Panc1 (cell line): ENCODE measurements at regions not wholly inside any gene's neighbourhood (a gene's known extent, or its start where the extent isn't known, plus 50 kb on each side); places are given as distances from the start of the nearest gene placed in this dataset.

ENCODE experiments used
- ATAC-seq: fragments of 200-7000 bp; cut with Tn5 transposase; 2 replicates; pipeline ENCODE4 v1.9.1; 2020; ENCODE audit warnings: mild to moderate bottlenecking, moderate library complexity
- BruUV-seq: library from RNA; stranded (reverse); fragments of 400-500 nt; replicated peaks from 2 replicates; lab custom pipeline; 2021; lab: Mats Ljungman, UMichigan
- CTCF ChIA-PET: fragments of 300-600 bp; sonication (Branson Sonifier 250); formaldehyde crosslinking; loops from one replicate; lab custom pipeline; 2022; ENCODE audit warnings: antibody characterized with exemption; lab: Charles Lee
- POLR2A ChIA-PET: fragments of 300-600 bp; sonication (Branson Sonifier 250); formaldehyde crosslinking; loops from one replicate; lab custom pipeline; 2022; ENCODE audit warnings: antibody characterized with exemption; lab: Charles Lee
- DNase-seq: peaks from one replicate; pipeline ENCODE4 v3.0.0-alpha.2; 2010; ENCODE audit warnings: low read depth, low spot score
- H3K27ac ChIP-seq: 2 replicates; pipeline ENCODE4 v1.5.1; 2011; ENCODE audit warnings: mild to moderate bottlenecking, low read length, inconsistent platforms
- H3K27me3 ChIP-seq: fragments of 200-500 bp; sonication (Bioruptor generic); 2 replicates; pipeline ENCODE4 v1.6.0; 2014; ENCODE audit warnings: low read length, inconsistent platforms; ENCODE audit not compliant: control insufficient read depth, insufficient read depth
- H3K36me3 ChIP-seq: fragments of 200-500 bp; sonication (Bioruptor generic); 2 replicates; pipeline ENCODE4 v1.5.1; 2014; ENCODE audit warnings: inconsistent platforms, mild to moderate bottlenecking, low read length, moderate library complexity; ENCODE audit not compliant: control insufficient read depth, insufficient read depth
- H3K4me1 ChIP-seq: 2 replicates; pipeline ENCODE4 v1.5.1; 2011; ENCODE audit warnings: inconsistent platforms, mild to moderate bottlenecking, low read length, moderate library complexity; ENCODE audit not compliant: control insufficient read depth, insufficient read depth
- H3K4me3 ChIP-seq, 2 experiments: 2 replicates each; pipeline ENCODE4 v1.5.1; 2011 to 2012; ENCODE audit warnings: low read depth in 2 of 2, low read length in 2 of 2, mild to moderate bottlenecking in 2 of 2, inconsistent platforms in 1 of 2, moderate library complexity in 1 of 2
- H3K9me3 ChIP-seq: fragments of 200-500 bp; sonication (Bioruptor generic); 2 replicates; pipeline ENCODE4 v1.5.1; 2014; ENCODE audit warnings: low read depth, mild to moderate bottlenecking, inconsistent platforms, low read length, moderate library complexity; ENCODE audit not compliant: control insufficient read depth, insufficient read depth
- POLR2AphosphoS5 ChIP-seq: IDR thresholded peaks from 2 replicates; pipeline ENCODE4 v1.6.1; 2012; ENCODE audit warnings: mild to moderate bottlenecking, low read depth, low read length, moderate library complexity
- SIN3A ChIP-seq: IDR thresholded peaks from 2 replicates; pipeline ENCODE4 v1.6.1; 2012; ENCODE audit warnings: low read depth, mild to moderate bottlenecking, low read length, moderate library complexity, borderline replicate concordance; ENCODE audit not compliant: insufficient read depth
- TCF7L2 ChIP-seq: IDR thresholded peaks from 2 replicates; pipeline ENCODE4 v1.6.1; 2011; ENCODE audit warnings: mild to moderate bottlenecking, low read depth, low read length, inconsistent platforms
- in situ Hi-C: cut with HindIII; loops from 2 replicates; pipeline ENCODE4 v1.10.0; 2016; ENCODE audit warnings: low sequenced_read_pairs, low pct_unique_long_range_greater_than_20kb
- intact Hi-C: fragments of 100-400 bp; cut with micrococcal nuclease; formaldehyde crosslinking; loops from one replicate; pipeline ENCODE4 v1.10.0; 2022; ENCODE audit not compliant: unreplicated experiment
- TF ChIP-seq, protein P1 (sequence below), 2 experiments: IDR thresholded peaks; 2 replicates each; pipeline ENCODE4 v1.6.1; 2011 to 2012; ENCODE audit warnings: low read depth in 2 of 2, control low read depth in 1 of 2, low read length in 1 of 2, mild to moderate bottlenecking in 1 of 2, moderate library complexity in 1 of 2; ENCODE audit not compliant: insufficient read depth in 1 of 2
- TF ChIP-seq, protein P2 (sequence below): fragments of 450-650 bp; IDR thresholded peaks from 2 replicates; pipeline ENCODE4 v1.5.1; 2017; ENCODE audit warnings: mild to moderate bottlenecking

DNA sequence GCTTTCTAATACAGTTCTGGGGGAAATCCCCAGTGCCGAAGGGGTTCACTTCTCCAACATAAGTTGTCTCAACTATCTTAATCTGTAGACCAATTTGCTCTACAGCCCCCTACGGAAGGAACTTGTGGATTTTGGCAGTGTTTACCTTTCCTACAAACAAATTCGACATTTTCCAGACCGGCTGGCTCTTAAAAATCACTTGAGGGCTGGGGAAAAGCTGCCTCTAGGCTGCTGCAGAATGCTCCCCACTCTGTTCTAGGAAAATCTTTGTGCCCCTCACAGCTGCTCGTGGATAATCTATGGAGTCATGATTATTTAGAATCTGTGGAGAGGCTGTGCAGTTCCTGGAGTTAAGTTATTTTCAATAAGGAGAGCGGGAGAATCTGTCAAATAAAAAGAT is 474.6 kb upstream of the FZD8 start:
- no peak overlapping the region for H3K4me3 ChIP-seq
- ATAC-seq (no peak), DNase-seq (no peak)
- H3K9me3 ChIP-seq: no peaks in the 10 kb centered on the region
- in situ Hi-C loops (no loop called here), intact Hi-C loops (no loop called here)
- H3K4me1 ChIP-seq: no peaks in the 10 kb centered on the region
- H3K27ac ChIP-seq: no peak overlapping the region
- no peaks in the 10 kb centered on the region for H3K36me3 ChIP-seq
- TF ChIP-seq SIN3A (no peak), TCF7L2 (no peak), POLR2AphosphoS5 (no peak)
- TF ChIP-seq, protein P1, sequence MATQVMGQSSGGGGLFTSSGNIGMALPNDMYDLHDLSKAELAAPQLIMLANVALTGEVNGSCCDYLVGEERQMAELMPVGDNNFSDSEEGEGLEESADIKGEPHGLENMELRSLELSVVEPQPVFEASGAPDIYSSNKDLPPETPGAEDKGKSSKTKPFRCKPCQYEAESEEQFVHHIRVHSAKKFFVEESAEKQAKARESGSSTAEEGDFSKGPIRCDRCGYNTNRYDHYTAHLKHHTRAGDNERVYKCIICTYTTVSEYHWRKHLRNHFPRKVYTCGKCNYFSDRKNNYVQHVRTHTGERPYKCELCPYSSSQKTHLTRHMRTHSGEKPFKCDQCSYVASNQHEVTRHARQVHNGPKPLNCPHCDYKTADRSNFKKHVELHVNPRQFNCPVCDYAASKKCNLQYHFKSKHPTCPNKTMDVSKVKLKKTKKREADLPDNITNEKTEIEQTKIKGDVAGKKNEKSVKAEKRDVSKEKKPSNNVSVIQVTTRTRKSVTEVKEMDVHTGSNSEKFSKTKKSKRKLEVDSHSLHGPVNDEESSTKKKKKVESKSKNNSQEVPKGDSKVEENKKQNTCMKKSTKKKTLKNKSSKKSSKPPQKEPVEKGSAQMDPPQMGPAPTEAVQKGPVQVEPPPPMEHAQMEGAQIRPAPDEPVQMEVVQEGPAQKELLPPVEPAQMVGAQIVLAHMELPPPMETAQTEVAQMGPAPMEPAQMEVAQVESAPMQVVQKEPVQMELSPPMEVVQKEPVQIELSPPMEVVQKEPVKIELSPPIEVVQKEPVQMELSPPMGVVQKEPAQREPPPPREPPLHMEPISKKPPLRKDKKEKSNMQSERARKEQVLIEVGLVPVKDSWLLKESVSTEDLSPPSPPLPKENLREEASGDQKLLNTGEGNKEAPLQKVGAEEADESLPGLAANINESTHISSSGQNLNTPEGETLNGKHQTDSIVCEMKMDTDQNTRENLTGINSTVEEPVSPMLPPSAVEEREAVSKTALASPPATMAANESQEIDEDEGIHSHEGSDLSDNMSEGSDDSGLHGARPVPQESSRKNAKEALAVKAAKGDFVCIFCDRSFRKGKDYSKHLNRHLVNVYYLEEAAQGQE (IDR thresholded peaks at IDR 0.05; ENCODE audit: insufficient read depth in 1 of 2, low read depth in 2 of 2, low read length in 1 of 2): no peak
- TF ChIP-seq, protein P2, sequence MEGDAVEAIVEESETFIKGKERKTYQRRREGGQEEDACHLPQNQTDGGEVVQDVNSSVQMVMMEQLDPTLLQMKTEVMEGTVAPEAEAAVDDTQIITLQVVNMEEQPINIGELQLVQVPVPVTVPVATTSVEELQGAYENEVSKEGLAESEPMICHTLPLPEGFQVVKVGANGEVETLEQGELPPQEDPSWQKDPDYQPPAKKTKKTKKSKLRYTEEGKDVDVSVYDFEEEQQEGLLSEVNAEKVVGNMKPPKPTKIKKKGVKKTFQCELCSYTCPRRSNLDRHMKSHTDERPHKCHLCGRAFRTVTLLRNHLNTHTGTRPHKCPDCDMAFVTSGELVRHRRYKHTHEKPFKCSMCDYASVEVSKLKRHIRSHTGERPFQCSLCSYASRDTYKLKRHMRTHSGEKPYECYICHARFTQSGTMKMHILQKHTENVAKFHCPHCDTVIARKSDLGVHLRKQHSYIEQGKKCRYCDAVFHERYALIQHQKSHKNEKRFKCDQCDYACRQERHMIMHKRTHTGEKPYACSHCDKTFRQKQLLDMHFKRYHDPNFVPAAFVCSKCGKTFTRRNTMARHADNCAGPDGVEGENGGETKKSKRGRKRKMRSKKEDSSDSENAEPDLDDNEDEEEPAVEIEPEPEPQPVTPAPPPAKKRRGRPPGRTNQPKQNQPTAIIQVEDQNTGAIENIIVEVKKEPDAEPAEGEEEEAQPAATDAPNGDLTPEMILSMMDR: no peak
- ChIA-PET POLR2A (no interaction called here), CTCF (no interaction called here)
- H3K27me3 ChIP-seq: no peaks in the 10 kb centered on the region
- no TSS peak for BruUV-seq

DNA sequence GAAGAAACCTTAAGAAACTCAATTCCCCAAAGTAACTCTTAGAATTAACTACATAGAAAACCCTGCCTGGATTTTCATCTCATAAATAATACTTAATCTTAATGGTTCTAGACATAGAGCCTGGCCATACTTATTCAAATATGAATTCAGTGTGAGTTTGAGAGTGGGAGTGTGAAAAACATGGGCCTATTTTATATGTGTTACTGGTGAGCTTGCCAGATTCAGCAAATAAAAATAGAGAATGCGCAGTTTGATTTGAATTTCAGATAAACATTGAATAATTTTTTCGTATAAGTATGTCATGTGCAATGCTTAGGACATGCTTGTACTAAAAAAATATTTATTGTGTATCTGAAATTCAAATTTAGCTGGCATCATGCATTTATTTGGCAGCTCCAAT is 473.9 kb upstream of the FZD8 start:
- H3K9me3 ChIP-seq: no peaks in the 10 kb centered on the region
- DNase-seq: no peak
- POLR2A ChIA-PET: interaction anchor here (0.6 kb wide), 1 partner anchor 61 kb away, joined by 15 read pairs; no protein-coding TSS in a partner anchor
- ATAC-seq: no peak
- in situ Hi-C loops (no loop called here), intact Hi-C loops (no loop called here)
- H3K4me3 ChIP-seq: no peak overlapping the region
- CTCF ChIA-PET: no interaction called here
- TF ChIP-seq POLR2AphosphoS5 (no peak), SIN3A (no peak), TCF7L2 (no peak)
- TF ChIP-seq, protein P2: no peak
- TF ChIP-seq, protein P1 (IDR thresholded peaks at IDR 0.05; ENCODE audit: insufficient read depth in 1 of 2, low read depth in 2 of 2, low read length in 1 of 2): no peak
- H3K36me3 ChIP-seq: no peaks in the 10 kb centered on the region
- no peaks in the 10 kb centered on the region for H3K4me1 ChIP-seq
- no peaks in the 10 kb centered on the region for H3K27me3 ChIP-seq
- BruUV-seq: no TSS peak
- H3K27ac ChIP-seq: no peak overlapping the region
